ENCODE measurements at regions not wholly inside any gene's neighbourhood (a gene's known extent, or its start where the extent isn't known, plus 50 kb on each side); places are given as distances from the start of the nearest gene placed in this dataset.
A peak's percentile ranks its signal among the peaks of the same experiment; 100 is the strongest.

- DNase-seq (ENCODE audit: low spot score), result no peak
Observed at GRCh38 chr4:148812101-148812500, 369.9 kb upstream of the NR3C2 start.

- DNase-seq (ENCODE audit: low spot score), result no peak
Observed at GRCh38 chr4:148810461-148810860, 368.2 kb upstream of the NR3C2 start.

GRCh38 chr4:148808416-148808815 lies 366.2 kb upstream of the NR3C2 start:
- no peak for DNase-seq (ENCODE audit: low spot score)

- DNase-seq (ENCODE audit: low spot score), result peak; percentile 51
Observed at GRCh38 chr4:148800940-148801339, 358.7 kb upstream of the NR3C2 start.

- no peak for DNase-seq (ENCODE audit: low spot score)
Observed at GRCh38 chr4:148800336-148800885, 358.2 kb upstream of the NR3C2 start.

GRCh38 chr4:148795156-148795864 lies 353.1 kb upstream of the NR3C2 start:
- DNase-seq (ENCODE audit: low spot score), result no peak

GRCh38 chr4:148793221-148793620 lies 351.0 kb upstream of the NR3C2 start:
- DNase-seq (ENCODE audit: low spot score), result no peak

GRCh38 chr4:148790691-148791090 lies 348.5 kb upstream of the NR3C2 start:
- peak; percentile 70 for DNase-seq (ENCODE audit: low spot score)

GRCh38 chr4:148790246-148790645 lies 348.0 kb upstream of the NR3C2 start:
- peak; percentile 7 for DNase-seq (ENCODE audit: low spot score)

- DNase-seq (ENCODE audit: low spot score), result peak; percentile 79
Observed at GRCh38 chr4:148787831-148788477, 345.7 kb upstream of the NR3C2 start.

GRCh38 chr4:148787285-148787684 lies 345.1 kb upstream of the NR3C2 start:
- DNase-seq (ENCODE audit: low spot score), result no peak

- DNase-seq (ENCODE audit: low spot score), result no peak
Observed at GRCh38 chr4:148786699-148787098, 344.5 kb upstream of the NR3C2 start.

- no peak for DNase-seq (ENCODE audit: low spot score)
Observed at GRCh38 chr4:148782284-148782683, 340.1 kb upstream of the NR3C2 start.

- DNase-seq (ENCODE audit: low spot score), result peak; percentile 39
Observed at GRCh38 chr4:148780426-148781005, 338.3 kb upstream of the NR3C2 start.

- no peak for DNase-seq (ENCODE audit: low spot score)
Observed at GRCh38 chr4:148779771-148780170, 337.6 kb upstream of the NR3C2 start.

- DNase-seq (ENCODE audit: low spot score), result no peak
Observed at GRCh38 chr4:148778980-148779675, 336.9 kb upstream of the NR3C2 start.

GRCh38 chr4:148776941-148777340 lies 334.7 kb upstream of the NR3C2 start:
- no peak for DNase-seq (ENCODE audit: low spot score)

GRCh38 chr4:148774134-148774533 lies 331.9 kb upstream of the NR3C2 start:
- no peak for DNase-seq (ENCODE audit: low spot score)

- DNase-seq (ENCODE audit: low spot score), result no peak
Observed at GRCh38 chr4:148773313-148773712, 331.1 kb upstream of the NR3C2 start.

- no peak for DNase-seq (ENCODE audit: low spot score)
Observed at GRCh38 chr4:148770848-148771247, 328.6 kb upstream of the NR3C2 start.

- DNase-seq (ENCODE audit: low spot score), result no peak
Observed at GRCh38 chr4:148770377-148770776, 328.2 kb upstream of the NR3C2 start.

- DNase-seq (ENCODE audit: low spot score), result no peak
Observed at GRCh38 chr4:148764720-148765119, 322.5 kb upstream of the NR3C2 start.

Measured in H4 (cell line).